ENCODE measurements at regions not wholly inside any gene's neighbourhood (a gene's known extent, or its start where the extent isn't known, plus 50 kb on each side); places are given as distances from the start of the nearest gene placed in this dataset.

DNA sequence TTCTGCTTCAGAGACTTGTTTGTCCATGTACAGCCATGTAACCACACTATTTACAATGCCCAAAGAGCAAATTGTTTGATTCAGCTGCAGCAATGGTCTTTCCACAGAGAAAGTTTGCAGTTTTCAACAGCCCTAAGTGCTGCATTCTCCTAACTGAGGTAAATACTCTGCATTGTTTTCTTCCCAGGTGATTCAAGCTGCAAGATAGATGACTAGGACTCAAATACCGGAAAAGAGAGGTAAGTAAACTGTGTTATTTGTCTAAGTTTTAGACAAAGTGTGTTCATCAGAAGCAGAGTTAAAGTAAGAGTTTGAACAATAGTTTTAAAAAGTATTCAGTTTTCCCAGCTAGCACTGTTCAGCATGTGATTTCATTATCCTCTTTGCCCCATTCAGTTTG lies 1046.7 kb upstream of the C9orf72 start:
- no peak overlapping the region for H4K91ac ChIP-seq (replicated peaks; ENCODE audit: insufficient read length, low read length)
- FAIRE-seq = no peak
- H2BK12ac ChIP-seq (ENCODE audit: low read depth, low read length) = no peak overlapping the region
- H2BK15ac ChIP-seq (ENCODE audit: low read length) = no peak overlapping the region
- WGBS, 2 experiments (ENCODE audit: extremely low coverage in 1 of 2, insufficient coverage in 1 of 2, insufficient read length in 1 of 2, insufficient replicate concordance in 2 of 2, low coverage in 1 of 2, low lambda C conversion rate in 2 of 2, missing lambda C conversion rate in 1 of 2) = 68% methylated on average over 1 of the region's 1 CpG; no CpG with 5 or more reads in 1 of the 2 experiments
- no peak overlapping the region for H2BK120ac ChIP-seq (replicated peaks; ENCODE audit: low read depth, low read length)
- H3K4me2 ChIP-seq (ENCODE audit: insufficient read depth in 1 of 2, low read depth in 2 of 2, low read length in 2 of 2) = no peak overlapping the region
- no peak overlapping the region for H3K14ac ChIP-seq (ENCODE audit: insufficient read length)
- CTCF ChIA-PET (ENCODE audit: partially characterized antibody) = no interaction called here
- no peak overlapping the region for H4K8ac ChIP-seq (ENCODE audit: extremely low read depth, insufficient read depth, low read length)
- H3K9ac ChIP-seq (replicated peaks in 1 of 4; ENCODE audit: extremely low read depth in 1 of 4, low read depth in 3 of 4, low read length in 3 of 4) = no peak overlapping the region
- POLR2A ChIA-PET (ENCODE audit: partially characterized antibody) = no interaction called here
- H3K79me2 ChIP-seq (ENCODE audit: control insufficient read depth in 1 of 2, insufficient read depth in 2 of 2, low read length in 2 of 2) = no peaks in the 10 kb centered on the region
- H2AK5ac ChIP-seq (ENCODE audit: low read depth, low read length) = no peak overlapping the region
- H3K18ac ChIP-seq (ENCODE audit: extremely low read depth, low read length) = no peak overlapping the region
- H4K20me1 ChIP-seq (replicated peaks in 1 of 2; ENCODE audit: control insufficient read depth in 1 of 2, insufficient read depth in 2 of 2, low read length in 2 of 2) = peaks cover 0 to 2% of the 10 kb centered on the region in 2 experiments
- no peak overlapping the region for H2AFZ ChIP-seq (ENCODE audit: low read length)
- H3K4me1 ChIP-seq (replicated peaks in 1 of 4; ENCODE audit: control insufficient read depth in 3 of 4, insufficient read depth in 4 of 4, low read length in 3 of 4) = no peaks in the 10 kb centered on the region
- no peak overlapping the region for H3K4me3 ChIP-seq (ENCODE audit: extremely low read depth in 1 of 4, insufficient read depth in 2 of 4, low read depth in 3 of 4, low read length in 4 of 4)
- no peak overlapping the region for H2BK5ac ChIP-seq (ENCODE audit: low read depth, low read length)
- no peak overlapping the region for H4K5ac ChIP-seq (ENCODE audit: insufficient read length, low read depth, low read length)
- no peak overlapping the region for H3K23ac ChIP-seq (ENCODE audit: insufficient read length)
- no peak overlapping the region for H3K4ac ChIP-seq (replicated peaks; ENCODE audit: insufficient read length, low read depth, low read length)
- no peaks in the 10 kb centered on the region for H3K23me2 ChIP-seq (ENCODE audit: low read depth, low read length)
- no peaks in the 10 kb centered on the region for H3K9me3 ChIP-seq (ENCODE audit: insufficient read depth in 2 of 2, low read depth in 1 of 2, low read length in 1 of 2)
- no peaks in the 10 kb centered on the region for H3K79me1 ChIP-seq (ENCODE audit: low read depth, low read length)
- no peak overlapping the region for H3K56ac ChIP-seq (replicated peaks; ENCODE audit: insufficient read length, low read depth, low read length)
- no peak overlapping the region for H2BK20ac ChIP-seq (ENCODE audit: low read length)
- no peak for DNase-seq (ENCODE audit: low read depth in 1 of 2, low spot score in 2 of 2)
- H3K36me3 ChIP-seq (ENCODE audit: control insufficient read depth in 2 of 4, insufficient read depth in 4 of 4, low read length in 3 of 4) = no peaks in the 10 kb centered on the region
- H3K27ac ChIP-seq (ENCODE audit: low read depth, low read length) = no peak overlapping the region
- H3K27me3 ChIP-seq (replicated peaks in 1 of 4; ENCODE audit: control insufficient read depth in 3 of 4, extremely low read depth in 1 of 4, insufficient read depth in 3 of 4, low read length in 3 of 4) = no peaks in the 10 kb centered on the region
- TF ChIP-seq E2F6 (IDR thresholded peaks at IDR 0.05) = no peak
- TF ChIP-seq, protein P1, sequence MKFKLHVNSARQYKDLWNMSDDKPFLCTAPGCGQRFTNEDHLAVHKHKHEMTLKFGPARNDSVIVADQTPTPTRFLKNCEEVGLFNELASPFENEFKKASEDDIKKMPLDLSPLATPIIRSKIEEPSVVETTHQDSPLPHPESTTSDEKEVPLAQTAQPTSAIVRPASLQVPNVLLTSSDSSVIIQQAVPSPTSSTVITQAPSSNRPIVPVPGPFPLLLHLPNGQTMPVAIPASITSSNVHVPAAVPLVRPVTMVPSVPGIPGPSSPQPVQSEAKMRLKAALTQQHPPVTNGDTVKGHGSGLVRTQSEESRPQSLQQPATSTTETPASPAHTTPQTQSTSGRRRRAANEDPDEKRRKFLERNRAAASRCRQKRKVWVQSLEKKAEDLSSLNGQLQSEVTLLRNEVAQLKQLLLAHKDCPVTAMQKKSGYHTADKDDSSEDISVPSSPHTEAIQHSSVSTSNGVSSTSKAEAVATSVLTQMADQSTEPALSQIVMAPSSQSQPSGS (IDR thresholded peaks at IDR 0.05; ENCODE audit: low read length) = no peak
- TF ChIP-seq KDM4A (IDR thresholded peaks at IDR 0.05; ENCODE audit: low read depth, low read length, severe bottlenecking) = no peak
- TF ChIP-seq EP300 (IDR thresholded peaks at IDR 0.05; ENCODE audit: borderline replicate concordance in 1 of 2, low read depth in 2 of 2, low read length in 2 of 2) = no peak
- TF ChIP-seq RBBP5 (IDR thresholded peaks at IDR 0.05; ENCODE audit: borderline replicate concordance, low read depth, low read length) = no peak
- TF ChIP-seq JUND (IDR thresholded peaks at IDR 0.05; ENCODE audit: low read length) = no peak
- TF ChIP-seq EGR1 (IDR thresholded peaks at IDR 0.05; ENCODE audit: borderline replicate concordance, low read depth, low read length) = no peak
- TF ChIP-seq BACH1 (IDR thresholded peaks at IDR 0.05; ENCODE audit: low read length) = no peak
- no peak for TF ChIP-seq CREB1 (IDR thresholded peaks at IDR 0.05)
- no peak for TF ChIP-seq TAF1 (IDR thresholded peaks at IDR 0.05; ENCODE audit: low read depth, low read length)
- TF ChIP-seq USF2 (IDR thresholded peaks at IDR 0.05; ENCODE audit: low read length) = no peak
- no peak for TF ChIP-seq BCL11A (IDR thresholded peaks at IDR 0.05; ENCODE audit: low read depth in 2 of 2, low read length in 2 of 2)
